BJ (cell line): ENCODE measurements at regions not wholly inside any gene's neighbourhood (a gene's known extent, or its start where the extent isn't known, plus 50 kb on each side); places are given as distances from the start of the nearest gene placed in this dataset.

ENCODE experiments used
- CTCF ChIA-PET: fragments of 350-600 bp; formaldehyde crosslinking; extraction: SDS; loops from one replicate; lab custom pipeline; 2021; ENCODE audit warnings: antibody characterized with exemption, inconsistent platforms; lab: Yijun Ruan, JAX
- POLR2A ChIA-PET: fragments of 300-600 bp; sonication (Branson Sonifier 250); formaldehyde crosslinking; extraction: SDS; loops from one replicate; lab custom pipeline; 2021; ENCODE audit warnings: antibody characterized with exemption; lab: Charles Lee
- DNase-seq: peaks from one replicate; pipeline ENCODE4 v3.0.0-alpha.2; 2011; ENCODE audit warnings: low read depth
- H3K27me3 ChIP-seq: 2 replicates; pipeline ENCODE4 v1.6.0; 2011; ENCODE audit warnings: low read length; ENCODE audit not compliant: control insufficient read depth, insufficient read depth
- H3K36me3 ChIP-seq: 2 replicates; pipeline ENCODE4 v1.5.1; 2011; ENCODE audit warnings: low read length; ENCODE audit not compliant: control insufficient read depth, insufficient read depth
- H3K4me3 ChIP-seq: 2 replicates; pipeline ENCODE4 v1.5.1; 2011; ENCODE audit warnings: low read depth, mild to moderate bottlenecking, control low read depth, low read length
- CTCF ChIP-seq: IDR thresholded peaks from 2 replicates; pipeline ENCODE4 v1.5.1; 2011; ENCODE audit warnings: low read depth, mild to moderate bottlenecking, control low read depth, inconsistent platforms, low read length, moderate library complexity; ENCODE audit not compliant: insufficient read depth

- peak; percentile 2 for DNase-seq
- Histone ChIP-seq H3K27me3 (no peaks in the 10 kb centered on the region), H3K4me3 (no peak overlapping the region), H3K36me3 (no peaks in the 10 kb centered on the region)
- CTCF ChIA-PET, result no interaction called here
- POLR2A ChIA-PET, result no interaction called here
- no peak for TF ChIP-seq CTCF
Observed at GRCh38 chr9:120066315-120066714, 513.7 kb downstream of the CDK5RAP2 start.

GRCh38 chr9:120065151-120065550 lies 514.8 kb downstream of the CDK5RAP2 start:
- no peak overlapping the region for H3K4me3 ChIP-seq
- ChIA-PET POLR2A (no interaction called here), CTCF (no interaction called here)
- no peak for DNase-seq
- H3K27me3 ChIP-seq, result no peaks in the 10 kb centered on the region
- TF ChIP-seq CTCF, result no peak
- H3K36me3 ChIP-seq, result no peaks in the 10 kb centered on the region

GRCh38 chr9:120045011-120045410 lies 535.0 kb downstream of the CDK5RAP2 start:
- TF ChIP-seq CTCF, result no peak
- POLR2A ChIA-PET, result no interaction called here
- CTCF ChIA-PET, result no interaction called here

GRCh38 chr9:120043448-120043847 lies 536.5 kb downstream of the CDK5RAP2 start:
- Histone ChIP-seq H3K27me3 (no peaks in the 10 kb centered on the region), H3K36me3 (no peaks in the 10 kb centered on the region), H3K4me3 (no peak overlapping the region)
- POLR2A ChIA-PET, result no interaction called here
- TF ChIP-seq CTCF, result no peak
- CTCF ChIA-PET, result no interaction called here
- DNase-seq, result no peak

More at GRCh38 chr9:120045011-120045410, 535.0 kb downstream of the CDK5RAP2 start:
- no peaks in the 10 kb centered on the region for H3K27me3 ChIP-seq
- H3K4me3 ChIP-seq, result no peak overlapping the region
- H3K36me3 ChIP-seq, result no peaks in the 10 kb centered on the region
- DNase-seq, result no peak

GRCh38 chr9:120040896-120041295 lies 539.1 kb downstream of the CDK5RAP2 start:
- Histone ChIP-seq H3K36me3 (no peaks in the 10 kb centered on the region), H3K27me3 (no peaks in the 10 kb centered on the region), H3K4me3 (no peak overlapping the region)
- no peak for DNase-seq
- ChIA-PET POLR2A (no interaction called here), CTCF (no interaction called here)
- no peak for TF ChIP-seq CTCF
